Erythroblast (primary cell): ENCODE measurements at regions not wholly inside any gene's neighbourhood (a gene's known extent, or its start where the extent isn't known, plus 50 kb on each side); places are given as distances from the start of the nearest gene placed in this dataset.

Source experiments
- GATA1 ChIP-seq: IDR thresholded peaks from 2 replicates; pipeline ENCODE4 v1.6.1; 2011; ENCODE audit warnings: low read depth, mild to moderate bottlenecking, control low read depth, low read length, moderate library complexity
- POLR2A ChIP-seq: IDR thresholded peaks from 2 replicates; pipeline ENCODE4 v1.6.1; 2011; ENCODE audit warnings: mild to moderate bottlenecking, low read length

DNA sequence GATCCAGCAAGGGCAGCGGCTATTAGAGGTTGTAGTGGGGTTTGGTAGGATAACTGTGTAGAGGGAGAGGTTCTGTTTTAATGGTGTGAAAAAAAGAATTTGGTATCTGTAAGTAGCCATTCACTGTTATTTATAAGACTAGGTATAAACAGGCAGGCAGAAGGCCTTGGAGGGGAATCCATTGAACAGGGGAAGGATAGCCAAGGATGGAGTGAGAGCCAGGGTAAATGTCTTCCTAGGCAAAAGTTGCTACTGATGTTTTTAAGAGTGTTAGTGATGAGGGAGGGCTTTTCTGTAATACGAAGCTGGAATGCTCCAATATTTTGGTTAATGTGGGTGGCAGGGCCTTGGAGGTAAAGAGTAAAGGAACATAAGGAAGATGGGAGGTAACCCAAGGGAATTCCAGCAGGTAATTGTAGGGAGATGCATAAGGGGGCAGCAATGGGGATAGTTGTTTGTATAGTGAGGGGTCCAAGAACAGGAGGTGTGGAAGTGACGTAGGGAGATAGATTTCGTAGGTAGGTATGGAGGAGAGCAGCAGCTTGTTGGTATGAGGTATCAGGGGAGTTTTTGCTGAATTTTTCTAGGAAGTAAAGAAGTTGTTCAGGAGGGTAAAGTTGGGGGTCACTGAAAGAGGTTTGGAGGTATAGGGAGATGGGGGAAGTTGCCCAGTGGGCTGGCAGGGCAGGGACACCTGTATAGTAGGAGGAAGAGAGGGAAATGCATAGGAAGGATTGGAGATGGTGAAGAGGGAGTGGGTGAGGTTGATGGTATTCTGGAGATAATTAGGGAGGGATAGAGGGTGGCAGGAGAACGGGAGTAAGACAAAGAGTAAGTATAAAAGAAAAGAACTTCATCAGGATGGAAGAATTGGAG, 752.4 kb upstream of the ADGRB3 start:
- TF ChIP-seq POLR2A (no peak), GATA1 (no peak)
